SK-N-SH treated with all-trans-retinoic acid at 6 μM for 48 hours (cell line): ENCODE measurements at regions not wholly inside any gene's neighbourhood (a gene's known extent, or its start where the extent isn't known, plus 50 kb on each side); places are given as distances from the start of the nearest gene placed in this dataset.

Experiments
- ATAC-seq: fragments of 200-7000 bp; cut with Tn5 transposase; 3 replicates; pipeline ENCODE4 v1.9.1; 2020; ENCODE audit warnings: mild to moderate bottlenecking, moderate library complexity
- ARNTL ChIP-seq: fragments of 450-650 bp; formaldehyde crosslinking; IDR thresholded peaks from 2 replicates; pipeline ENCODE4 v1.5.0; 2020; ENCODE audit warnings: low read depth, mild to moderate bottlenecking, moderate library complexity, borderline replicate concordance
- BACH2 ChIP-seq: fragments of 250-450 bp; sonication (Bioruptor Pico); IDR thresholded peaks from 2 replicates; pipeline ENCODE4 v1.9.0; 2021; ENCODE audit warnings: mild to moderate bottlenecking, borderline replicate concordance
- CSDC2 ChIP-seq: fragments of 250-450 bp; sonication (Bioruptor Pico); IDR thresholded peaks from 2 replicates; pipeline ENCODE4 v1.5.0; 2020; ENCODE audit warnings: mild to moderate bottlenecking, moderate library complexity
- ESRRG ChIP-seq: fragments of 250-450 bp; sonication (Bioruptor Pico); IDR thresholded peaks from 2 replicates; pipeline ENCODE4 v1.6.1; 2021; ENCODE audit warnings: mild to moderate bottlenecking
- GLIS3 ChIP-seq: fragments of 250-450 bp; sonication (Bioruptor Pico); IDR thresholded peaks from 2 replicates; pipeline ENCODE4 v1.5.0; 2020; ENCODE audit warnings: mild to moderate bottlenecking, moderate library complexity
- ISL1 ChIP-seq: fragments of 250-450 bp; sonication (Bioruptor Pico); IDR thresholded peaks from 2 replicates; pipeline ENCODE4 v2.1.2; 2022; ENCODE audit warnings: mild to moderate bottlenecking, moderate library complexity
- OSR1 ChIP-seq: fragments of 250-450 bp; sonication (Bioruptor Pico); IDR thresholded peaks from 2 replicates; pipeline ENCODE4 v1.8.0; 2022; ENCODE audit warnings: moderate library complexity, mild to moderate bottlenecking, inconsistent platforms
- PPARA ChIP-seq: fragments of 250-450 bp; sonication (Bioruptor Pico); IDR thresholded peaks from 2 replicates; pipeline ENCODE4 v1.5.0; 2020; ENCODE audit warnings: mild to moderate bottlenecking, borderline replicate concordance
- RARB ChIP-seq: fragments of 250-450 bp; sonication (Bioruptor Pico); IDR thresholded peaks from 2 replicates; pipeline ENCODE4 v1.8.0; 2021; ENCODE audit warnings: mild to moderate bottlenecking, moderate library complexity
- SNAI2 ChIP-seq: fragments of 250-450 bp; sonication (Bioruptor Pico); IDR thresholded peaks from 2 replicates; pipeline ENCODE4 v1.5.0; 2020; ENCODE audit warnings: mild to moderate bottlenecking, moderate library complexity
- TCF4 ChIP-seq: fragments of 250-450 bp; sonication (Bioruptor Pico); IDR thresholded peaks from 2 replicates; pipeline ENCODE4 v1.8.0; 2021; ENCODE audit warnings: mild to moderate bottlenecking, moderate library complexity, borderline replicate concordance
- TOX ChIP-seq: fragments of 250-450 bp; sonication (Bioruptor Pico); IDR thresholded peaks from 2 replicates; pipeline ENCODE4 v1.8.0; 2021; ENCODE audit warnings: mild to moderate bottlenecking, moderate library complexity, borderline replicate concordance
- ZFP3 ChIP-seq: fragments of 250-450 bp; sonication (Bioruptor Pico); IDR thresholded peaks from 2 replicates; pipeline ENCODE4 v1.5.0; 2020; ENCODE audit warnings: mild to moderate bottlenecking, moderate library complexity
- ZNF565 ChIP-seq: fragments of 450-650 bp; formaldehyde crosslinking; conservative IDR thresholded peaks from 2 replicates; pipeline ENCODE4 v1.5.0; 2020; ENCODE audit warnings: low read depth, mild to moderate bottlenecking, moderate library complexity
- ZNF8 ChIP-seq: fragments of 450-650 bp; formaldehyde crosslinking; IDR thresholded peaks from 2 replicates; pipeline ENCODE4 v1.5.0; 2020; ENCODE audit warnings: mild to moderate bottlenecking, moderate library complexity
- TF ChIP-seq, protein P1 (sequence below): fragments of 250-450 bp; sonication (Bioruptor Pico); IDR thresholded peaks from 2 replicates; pipeline ENCODE4 v1.5.0; 2020; ENCODE audit warnings: mild to moderate bottlenecking, moderate library complexity
- TF ChIP-seq, protein P2 (sequence below): fragments of 250-450 bp; sonication (Bioruptor Pico); IDR thresholded peaks from 2 replicates; pipeline ENCODE4 v1.8.0; 2020; ENCODE audit warnings: mild to moderate bottlenecking, moderate library complexity, borderline replicate concordance
- TF ChIP-seq, protein P3 (sequence below): fragments of 250-450 bp; sonication (Bioruptor Pico); IDR thresholded peaks from 2 replicates; pipeline ENCODE4 v1.5.1; 2020; ENCODE audit warnings: low read depth, mild to moderate bottlenecking, moderate library complexity
- TF ChIP-seq, protein P4 (sequence below): fragments of 250-450 bp; sonication (Bioruptor Pico); IDR thresholded peaks from 2 replicates; pipeline ENCODE4 v1.5.1; 2021; ENCODE audit warnings: mild to moderate bottlenecking, moderate library complexity

GRCh38 chr2:234198976-234199375 lies 148.5 kb downstream of the SPP2 start:
- ATAC-seq = no peak
- TF ChIP-seq ARNTL = no peak
- TF ChIP-seq, protein P1, sequence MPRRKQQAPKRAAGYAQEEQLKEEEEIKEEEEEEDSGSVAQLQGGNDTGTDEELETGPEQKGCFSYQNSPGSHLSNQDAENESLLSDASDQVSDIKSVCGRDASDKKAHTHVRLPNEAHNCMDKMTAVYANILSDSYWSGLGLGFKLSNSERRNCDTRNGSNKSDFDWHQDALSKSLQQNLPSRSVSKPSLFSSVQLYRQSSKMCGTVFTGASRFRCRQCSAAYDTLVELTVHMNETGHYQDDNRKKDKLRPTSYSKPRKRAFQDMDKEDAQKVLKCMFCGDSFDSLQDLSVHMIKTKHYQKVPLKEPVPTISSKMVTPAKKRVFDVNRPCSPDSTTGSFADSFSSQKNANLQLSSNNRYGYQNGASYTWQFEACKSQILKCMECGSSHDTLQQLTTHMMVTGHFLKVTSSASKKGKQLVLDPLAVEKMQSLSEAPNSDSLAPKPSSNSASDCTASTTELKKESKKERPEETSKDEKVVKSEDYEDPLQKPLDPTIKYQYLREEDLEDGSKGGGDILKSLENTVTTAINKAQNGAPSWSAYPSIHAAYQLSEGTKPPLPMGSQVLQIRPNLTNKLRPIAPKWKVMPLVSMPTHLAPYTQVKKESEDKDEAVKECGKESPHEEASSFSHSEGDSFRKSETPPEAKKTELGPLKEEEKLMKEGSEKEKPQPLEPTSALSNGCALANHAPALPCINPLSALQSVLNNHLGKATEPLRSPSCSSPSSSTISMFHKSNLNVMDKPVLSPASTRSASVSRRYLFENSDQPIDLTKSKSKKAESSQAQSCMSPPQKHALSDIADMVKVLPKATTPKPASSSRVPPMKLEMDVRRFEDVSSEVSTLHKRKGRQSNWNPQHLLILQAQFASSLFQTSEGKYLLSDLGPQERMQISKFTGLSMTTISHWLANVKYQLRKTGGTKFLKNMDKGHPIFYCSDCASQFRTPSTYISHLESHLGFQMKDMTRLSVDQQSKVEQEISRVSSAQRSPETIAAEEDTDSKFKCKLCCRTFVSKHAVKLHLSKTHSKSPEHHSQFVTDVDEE (CRISPR knock-in tag) = no peak
- no peak for TF ChIP-seq ZNF8 (CRISPR knock-in tag)
- TF ChIP-seq ZFP3 (CRISPR knock-in tag) = no peak
- no peak for TF ChIP-seq OSR1 (CRISPR knock-in tag)
- TF ChIP-seq BACH2 (CRISPR knock-in tag) = no peak
- TF ChIP-seq ISL1 = no peak
- no peak for TF ChIP-seq ZNF565 (CRISPR knock-in tag)
- TF ChIP-seq, protein P2, sequence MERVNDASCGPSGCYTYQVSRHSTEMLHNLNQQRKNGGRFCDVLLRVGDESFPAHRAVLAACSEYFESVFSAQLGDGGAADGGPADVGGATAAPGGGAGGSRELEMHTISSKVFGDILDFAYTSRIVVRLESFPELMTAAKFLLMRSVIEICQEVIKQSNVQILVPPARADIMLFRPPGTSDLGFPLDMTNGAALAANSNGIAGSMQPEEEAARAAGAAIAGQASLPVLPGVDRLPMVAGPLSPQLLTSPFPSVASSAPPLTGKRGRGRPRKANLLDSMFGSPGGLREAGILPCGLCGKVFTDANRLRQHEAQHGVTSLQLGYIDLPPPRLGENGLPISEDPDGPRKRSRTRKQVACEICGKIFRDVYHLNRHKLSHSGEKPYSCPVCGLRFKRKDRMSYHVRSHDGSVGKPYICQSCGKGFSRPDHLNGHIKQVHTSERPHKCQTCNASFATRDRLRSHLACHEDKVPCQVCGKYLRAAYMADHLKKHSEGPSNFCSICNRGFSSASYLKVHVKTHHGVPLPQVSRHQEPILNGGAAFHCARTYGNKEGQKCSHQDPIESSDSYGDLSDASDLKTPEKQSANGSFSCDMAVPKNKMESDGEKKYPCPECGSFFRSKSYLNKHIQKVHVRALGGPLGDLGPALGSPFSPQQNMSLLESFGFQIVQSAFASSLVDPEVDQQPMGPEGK (CRISPR knock-in tag) = no peak
- no peak for TF ChIP-seq TCF4 (CRISPR knock-in tag)
- no peak for TF ChIP-seq GLIS3
- TF ChIP-seq, protein P3, sequence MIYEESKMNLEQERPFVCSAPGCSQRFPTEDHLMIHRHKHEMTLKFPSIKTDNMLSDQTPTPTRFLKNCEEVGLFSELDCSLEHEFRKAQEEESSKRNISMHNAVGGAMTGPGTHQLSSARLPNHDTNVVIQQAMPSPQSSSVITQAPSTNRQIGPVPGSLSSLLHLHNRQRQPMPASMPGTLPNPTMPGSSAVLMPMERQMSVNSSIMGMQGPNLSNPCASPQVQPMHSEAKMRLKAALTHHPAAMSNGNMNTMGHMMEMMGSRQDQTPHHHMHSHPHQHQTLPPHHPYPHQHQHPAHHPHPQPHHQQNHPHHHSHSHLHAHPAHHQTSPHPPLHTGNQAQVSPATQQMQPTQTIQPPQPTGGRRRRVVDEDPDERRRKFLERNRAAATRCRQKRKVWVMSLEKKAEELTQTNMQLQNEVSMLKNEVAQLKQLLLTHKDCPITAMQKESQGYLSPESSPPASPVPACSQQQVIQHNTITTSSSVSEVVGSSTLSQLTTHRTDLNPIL (CRISPR knock-in tag) = no peak
- TF ChIP-seq SNAI2 (CRISPR knock-in tag) = no peak
- TF ChIP-seq, protein P4, sequence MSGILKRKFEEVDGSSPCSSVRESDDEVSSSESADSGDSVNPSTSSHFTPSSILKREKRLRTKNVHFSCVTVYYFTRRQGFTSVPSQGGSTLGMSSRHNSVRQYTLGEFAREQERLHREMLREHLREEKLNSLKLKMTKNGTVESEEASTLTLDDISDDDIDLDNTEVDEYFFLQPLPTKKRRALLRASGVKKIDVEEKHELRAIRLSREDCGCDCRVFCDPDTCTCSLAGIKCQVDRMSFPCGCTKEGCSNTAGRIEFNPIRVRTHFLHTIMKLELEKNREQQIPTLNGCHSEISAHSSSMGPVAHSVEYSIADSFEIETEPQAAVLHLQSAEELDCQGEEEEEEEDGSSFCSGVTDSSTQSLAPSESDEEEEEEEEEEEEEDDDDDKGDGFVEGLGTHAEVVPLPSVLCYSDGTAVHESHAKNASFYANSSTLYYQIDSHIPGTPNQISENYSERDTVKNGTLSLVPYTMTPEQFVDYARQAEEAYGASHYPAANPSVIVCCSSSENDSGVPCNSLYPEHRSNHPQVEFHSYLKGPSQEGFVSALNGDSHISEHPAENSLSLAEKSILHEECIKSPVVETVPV (CRISPR knock-in tag) = no peak
- TF ChIP-seq, all 23 proteins: peak for 0

DNA sequence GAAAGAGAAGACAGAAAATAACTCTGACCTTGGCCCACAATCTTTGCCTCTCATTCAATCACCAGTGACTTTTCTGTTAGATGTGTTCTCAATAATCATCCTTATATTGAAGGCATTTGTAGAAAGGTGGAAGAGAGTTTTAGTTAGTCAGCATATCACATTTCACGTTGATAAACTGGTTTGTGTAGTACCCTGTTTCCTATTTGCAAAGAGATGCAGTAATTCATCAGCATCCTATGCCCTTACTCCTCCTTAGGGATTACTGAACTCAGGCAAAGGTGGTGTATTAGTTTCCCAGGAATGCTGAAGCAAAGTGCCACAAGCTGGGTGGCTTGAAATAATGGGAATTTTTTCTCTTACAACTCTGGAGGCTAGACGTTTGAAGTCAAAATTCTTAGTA lies 145.0 kb downstream of the SPP2 start:
- ATAC-seq = no peak
- no peak for TF ChIP-seq ZNF565 (CRISPR knock-in tag)
- no peak for TF ChIP-seq OSR1 (CRISPR knock-in tag)
- TF ChIP-seq RARB (CRISPR knock-in tag) = no peak
- no peak for TF ChIP-seq SNAI2 (CRISPR knock-in tag)
- no peak for TF ChIP-seq TCF4 (CRISPR knock-in tag)
- TF ChIP-seq TOX (CRISPR knock-in tag) = no peak

DNA sequence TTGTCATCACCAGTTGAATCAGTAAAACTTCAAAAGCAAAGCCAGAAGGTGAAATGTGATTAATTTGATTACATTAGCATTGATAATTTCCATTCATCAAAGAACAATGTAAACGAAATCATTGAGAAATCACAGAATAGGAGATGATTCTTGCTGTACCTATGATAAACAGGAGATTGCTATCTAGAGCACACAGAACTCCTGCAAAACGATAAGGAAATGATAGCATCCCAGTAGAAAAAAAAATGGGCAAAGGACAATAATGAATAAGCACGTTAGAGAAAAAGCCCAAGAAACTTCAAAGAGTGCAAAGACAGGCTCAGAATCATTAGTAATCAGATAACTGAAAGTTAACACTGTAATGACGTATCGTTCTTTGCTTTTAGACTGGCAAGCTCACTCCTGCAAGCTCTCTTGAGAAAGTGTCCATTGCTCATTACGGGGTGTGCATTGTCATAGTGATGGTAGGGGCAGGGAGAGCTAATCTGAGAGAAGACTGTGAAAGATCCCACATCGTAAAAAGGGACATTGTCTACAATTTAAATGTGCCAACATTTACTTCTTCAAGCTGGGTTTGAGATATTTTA lies 143.6 kb downstream of the SPP2 start:
- no peak for TF ChIP-seq ESRRG (CRISPR knock-in tag)
- TF ChIP-seq RARB (CRISPR knock-in tag) = no peak
- no peak for TF ChIP-seq CSDC2
- no peak for TF ChIP-seq TCF4 (CRISPR knock-in tag)
- TF ChIP-seq, protein P4 (CRISPR knock-in tag) = no peak
- TF ChIP-seq PPARA = no peak
- TF ChIP-seq, protein P1 (CRISPR knock-in tag) = no peak
- TF ChIP-seq ISL1 = no peak
- no peak for TF ChIP-seq ZNF8 (CRISPR knock-in tag)
- TF ChIP-seq ZNF565 (CRISPR knock-in tag) = no peak
- no peak for TF ChIP-seq ARNTL
- no peak for TF ChIP-seq SNAI2 (CRISPR knock-in tag)
- no peak for TF ChIP-seq TOX (CRISPR knock-in tag)
- no peak for TF ChIP-seq BACH2 (CRISPR knock-in tag)
- no peak for TF ChIP-seq OSR1 (CRISPR knock-in tag)
- TF ChIP-seq, all 23 proteins: peak for 0
- ATAC-seq = no peak
